Stomach (tissue), 8 donors: ENCODE measurements at regions not wholly inside any gene's neighbourhood (a gene's known extent, or its start where the extent isn't known, plus 50 kb on each side); places are given as distances from the start of the nearest gene placed in this dataset.
A peak's percentile ranks its signal among the peaks of the same experiment; 100 is the strongest.

Experiments used
- DNase-seq, 2 donors: peaks; one replicate each; pipeline versions ENCODE4 v3.0.0 to v3.0.0-alpha.2; 2013 to 2019
- H3K27ac ChIP-seq, 5 donors: fragments of 200-600 bp in 4 of 5; sonication (generic) in 4 of 5; one replicate each; pipeline ENCODE4 v1.5.1; 2013 to 2019; ENCODE audit warnings: mild to moderate bottlenecking in 1 of 5, moderate library complexity in 1 of 5
- H3K27me3 ChIP-seq, 3 donors: fragments of 200-600 bp; sonication (generic); one replicate each; pipeline ENCODE4 v1.5.1; 2017 to 2019; ENCODE audit warnings: mixed run types in 1 of 3
- H3K36me3 ChIP-seq, 4 donors: fragments of 200-600 bp; sonication (generic); 1 replicate in 3 of 4; 2 replicates in 1 of 4; pipeline ENCODE4 v1.5.1; 2016 to 2019
- H3K4me1 ChIP-seq, 4 donors: fragments of 200-600 bp; sonication (generic); one replicate each; pipeline ENCODE4 v1.5.1; 2016 to 2019
- H3K4me3 ChIP-seq, 4 donors: fragments of 200-600 bp; sonication (generic) in 3 of 4; one replicate each; pipeline ENCODE4 v1.5.1; 2016 to 2019; ENCODE audit warnings: mild to moderate bottlenecking in 1 of 4
- H3K9me3 ChIP-seq, 4 donors: fragments of 200-600 bp; sonication (generic); one replicate each; pipeline ENCODE4 v1.5.1; 2016 to 2019
- EP300 ChIP-seq: sonication (generic); formaldehyde crosslinking; IDR thresholded peaks from one replicate; pipeline ENCODE4 v1.6.1; 2017; ENCODE audit warnings: antibody characterized with exemption
- POLR2A ChIP-seq, 4 donors: fragments of 450-650 bp; IDR thresholded peaks; one replicate each; pipeline ENCODE4 v1.6.1; 2016; ENCODE audit warnings: antibody characterized with exemption in 4 of 4, control low read depth in 2 of 4, mild to moderate bottlenecking in 1 of 4, moderate library complexity in 1 of 4
- POLR2AphosphoS5 ChIP-seq, 3 donors: sonication (generic); formaldehyde crosslinking; IDR thresholded peaks; one replicate each; pipeline ENCODE4 v1.6.1; 2016; ENCODE audit warnings: antibody characterized with exemption in 3 of 3
- WGBS, 5 donors: extraction: QIAGEN DNeasy Blood & Tissue Kit in 3 of 5; methylation state at CpG; one replicate each; pipeline versions ENCODE4 v1.1.5 to v1.1.7; 2013 to 2018; 5-methylcytosine and 5-hydroxymethylcytosine counted together
- intact Hi-C: fragments of 100-400 bp; cut with DNase I; formaldehyde crosslinking; loops from one replicate; pipeline ENCODE4 v1.15.1; 2023; ENCODE audit warnings: low total_unique reads
- TF ChIP-seq, protein P1 (sequence below), 7 experiments: fragments of 450-650 bp in 4 of 7; fragments of 200-600 bp in 3 of 7; sonication (generic) in 3 of 7; IDR thresholded peaks; one replicate each; pipeline ENCODE4 v1.5.1; 2016 to 2019; ENCODE audit warnings: antibody characterized with exemption in 7 of 7, control low read depth in 2 of 7, mild to moderate bottlenecking in 1 of 7
- donor health status: healthy with polysubstance abuse.
- donor health status: Bipolar disorder and iron deficiency.
- donor health status: healthy.

DNA sequence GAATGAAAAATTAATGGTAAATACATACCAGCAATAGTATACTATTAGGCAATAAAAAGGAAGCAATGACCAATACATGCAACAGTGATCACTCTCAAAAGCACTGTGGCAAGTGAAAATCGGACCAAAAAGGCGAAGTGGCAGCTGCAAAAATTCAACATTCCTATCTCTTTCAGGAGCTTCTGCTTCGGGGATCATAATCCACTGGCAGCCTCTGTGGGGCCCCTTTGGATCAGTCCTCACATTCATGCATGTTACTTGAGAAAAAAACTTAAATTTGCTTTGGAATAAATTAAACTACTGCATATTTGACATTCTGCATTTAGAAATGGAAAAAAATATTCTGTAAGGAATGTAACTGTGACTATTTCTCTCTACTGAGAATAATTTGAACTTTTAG is 425.6 kb downstream of the NR2F2 start:
- Histone ChIP-seq H3K27ac (no peak overlapping the region), H3K36me3 (no peaks in the 10 kb centered on the region), H3K4me3 (no peak overlapping the region), H3K27me3 (no peaks in the 10 kb centered on the region), H3K4me1 (no peaks in the 10 kb centered on the region), H3K9me3 (no peaks in the 10 kb centered on the region)
- DNase-seq: peak in 1 of 2 donors; percentile 42
- WGBS, 5 donors: 55 to 76% (median 72%) methylated on average over 3 of the region's 3 CpGs
- intact Hi-C loops: no loop called here
- TF ChIP-seq, protein P1, sequence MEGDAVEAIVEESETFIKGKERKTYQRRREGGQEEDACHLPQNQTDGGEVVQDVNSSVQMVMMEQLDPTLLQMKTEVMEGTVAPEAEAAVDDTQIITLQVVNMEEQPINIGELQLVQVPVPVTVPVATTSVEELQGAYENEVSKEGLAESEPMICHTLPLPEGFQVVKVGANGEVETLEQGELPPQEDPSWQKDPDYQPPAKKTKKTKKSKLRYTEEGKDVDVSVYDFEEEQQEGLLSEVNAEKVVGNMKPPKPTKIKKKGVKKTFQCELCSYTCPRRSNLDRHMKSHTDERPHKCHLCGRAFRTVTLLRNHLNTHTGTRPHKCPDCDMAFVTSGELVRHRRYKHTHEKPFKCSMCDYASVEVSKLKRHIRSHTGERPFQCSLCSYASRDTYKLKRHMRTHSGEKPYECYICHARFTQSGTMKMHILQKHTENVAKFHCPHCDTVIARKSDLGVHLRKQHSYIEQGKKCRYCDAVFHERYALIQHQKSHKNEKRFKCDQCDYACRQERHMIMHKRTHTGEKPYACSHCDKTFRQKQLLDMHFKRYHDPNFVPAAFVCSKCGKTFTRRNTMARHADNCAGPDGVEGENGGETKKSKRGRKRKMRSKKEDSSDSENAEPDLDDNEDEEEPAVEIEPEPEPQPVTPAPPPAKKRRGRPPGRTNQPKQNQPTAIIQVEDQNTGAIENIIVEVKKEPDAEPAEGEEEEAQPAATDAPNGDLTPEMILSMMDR (IDR thresholded peaks at IDR 0.05): no peak
- TF ChIP-seq POLR2A (IDR thresholded peaks at IDR 0.05): no peak
- no peak for TF ChIP-seq EP300
- no peak for TF ChIP-seq POLR2AphosphoS5 (IDR thresholded peaks at IDR 0.05)

DNA sequence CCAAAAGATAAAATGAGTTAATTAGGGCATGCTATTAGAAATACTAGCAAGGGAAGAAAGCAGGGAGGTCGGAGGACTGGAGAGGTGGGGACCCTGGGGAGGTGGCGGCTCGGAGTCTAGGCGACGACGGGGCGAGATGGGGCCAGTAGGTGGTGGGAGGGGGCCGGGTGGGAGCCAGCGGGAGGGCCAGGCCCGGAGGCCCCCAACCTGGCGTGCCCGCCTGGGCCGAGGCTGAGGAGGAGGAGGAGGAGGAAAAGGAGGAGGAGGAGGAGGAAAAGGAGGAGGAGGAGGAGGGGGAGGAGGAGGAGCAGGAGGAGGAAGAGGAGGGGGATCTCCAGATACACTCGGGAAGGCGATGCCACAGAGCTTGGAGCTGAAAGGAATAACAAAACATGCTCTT is 426.2 kb downstream of the NR2F2 start:
- Histone ChIP-seq H3K4me1 (no peaks in the 10 kb centered on the region), H3K9me3 (no peaks in the 10 kb centered on the region), H3K27me3 (no peaks in the 10 kb centered on the region), H3K27ac (no peak overlapping the region), H3K36me3 (no peaks in the 10 kb centered on the region), H3K4me3 (no peak overlapping the region)
- 77 to 91% (median 88%) methylated on average over 6 to 15 of the region's 15 CpGs for WGBS, 5 donors
- DNase-seq: no peak
- TF ChIP-seq POLR2A (IDR thresholded peaks at IDR 0.05): no peak
- TF ChIP-seq POLR2AphosphoS5 (IDR thresholded peaks at IDR 0.05): no peak
- TF ChIP-seq, protein P1 (IDR thresholded peaks at IDR 0.05): no peak
- no peak for TF ChIP-seq EP300
- intact Hi-C loops: no loop called here

DNA sequence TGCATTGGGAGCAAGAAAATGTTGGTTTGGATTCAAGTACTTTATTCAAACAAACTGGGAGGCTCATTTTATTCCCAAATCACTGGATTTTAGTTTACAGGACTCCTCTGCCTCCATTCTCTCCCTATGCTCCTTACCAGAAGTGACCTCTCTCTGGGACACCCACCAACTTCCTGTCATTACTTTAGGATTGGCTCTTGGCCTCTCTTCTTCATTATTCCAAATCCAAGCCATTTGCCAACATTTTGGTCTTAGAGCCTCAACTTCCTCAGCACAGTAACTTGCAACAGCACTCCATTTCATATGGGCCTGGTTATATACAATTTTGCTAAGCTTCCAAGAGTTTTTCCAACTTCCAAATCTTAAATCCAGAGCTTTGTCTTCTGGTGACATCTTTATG is 432.1 kb downstream of the NR2F2 start:
- DNase-seq: no peak
- H3K9me3 ChIP-seq: no peaks in the 10 kb centered on the region
- no peaks in the 10 kb centered on the region for H3K36me3 ChIP-seq
- intact Hi-C loops: no loop called here
- H3K4me3 ChIP-seq: no peak overlapping the region
- no peak overlapping the region for H3K27ac ChIP-seq
- no peaks in the 10 kb centered on the region for H3K4me1 ChIP-seq
- H3K27me3 ChIP-seq: no peaks in the 10 kb centered on the region
- TF ChIP-seq EP300 (no peak), POLR2AphosphoS5 (IDR thresholded peaks at IDR 0.05) (no peak), POLR2A (IDR thresholded peaks at IDR 0.05) (no peak)

DNA sequence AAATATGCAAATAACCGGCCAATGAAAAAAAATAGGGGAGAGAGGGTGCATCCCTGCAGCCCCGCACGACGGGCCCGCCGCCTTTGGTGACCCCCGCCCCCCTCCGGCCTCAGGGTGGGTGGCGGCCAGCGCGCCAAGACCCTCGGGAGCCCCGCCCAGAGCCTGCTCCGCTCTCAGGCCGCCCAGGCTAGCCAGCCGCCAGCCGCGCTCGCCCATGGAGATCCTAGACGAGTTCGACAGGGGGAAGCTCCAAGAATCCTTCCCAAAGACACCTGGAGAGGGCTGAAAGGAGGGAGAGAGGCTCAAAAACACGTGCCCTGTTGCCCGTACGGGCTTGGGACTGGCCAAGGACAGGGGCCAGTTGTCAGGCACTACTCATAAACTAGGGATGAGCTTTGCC is 434.0 kb downstream of the NR2F2 start:
- intact Hi-C loops: no loop called here
- no peak overlapping the region for H3K27ac ChIP-seq

DNA sequence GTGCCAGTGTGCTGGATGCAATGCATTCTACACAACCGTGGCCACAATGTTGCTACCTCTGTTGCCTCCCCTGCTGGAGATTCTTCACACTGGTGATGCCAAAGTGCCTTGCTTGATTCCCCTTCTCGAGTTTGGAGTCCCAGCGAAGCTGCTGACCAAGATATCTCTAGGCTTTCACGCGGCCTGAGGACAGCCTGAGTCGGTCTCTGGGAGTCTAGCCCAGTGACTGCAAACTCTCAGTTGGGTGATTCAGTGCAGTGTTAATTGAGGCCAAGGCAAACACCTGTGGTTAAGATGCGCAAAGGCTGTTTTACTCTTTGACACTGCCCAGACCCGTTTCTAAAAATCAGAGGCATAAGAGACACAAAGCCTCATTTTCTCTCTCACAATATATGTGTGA is 434.4 kb downstream of the NR2F2 start:
- intact Hi-C loops: no loop called here
- DNase-seq: no peak
- Histone ChIP-seq H3K9me3 (no peaks in the 10 kb centered on the region), H3K27me3 (no peaks in the 10 kb centered on the region), H3K4me1 (no peaks in the 10 kb centered on the region), H3K4me3 (no peak overlapping the region), H3K36me3 (no peaks in the 10 kb centered on the region), H3K27ac (no peak overlapping the region)
- TF ChIP-seq POLR2A (IDR thresholded peaks at IDR 0.05) (no peak), EP300 (no peak), POLR2AphosphoS5 (IDR thresholded peaks at IDR 0.05) (no peak)
- TF ChIP-seq, protein P1 (IDR thresholded peaks at IDR 0.05): no peak
- WGBS, 5 donors: 82 to 90% (median 87%) methylated on average over 5 to 8 of the region's 8 CpGs

More for the DNA sequence above, 434.0 kb downstream of the NR2F2 start:
- Histone ChIP-seq H3K36me3 (no peaks in the 10 kb centered on the region), H3K27me3 (no peaks in the 10 kb centered on the region), H3K4me1 (no peaks in the 10 kb centered on the region), H3K9me3 (no peaks in the 10 kb centered on the region), H3K4me3 (no peak overlapping the region)
- TF ChIP-seq, protein P1 (IDR thresholded peaks at IDR 0.05): no peak
- TF ChIP-seq POLR2AphosphoS5 (IDR thresholded peaks at IDR 0.05) (no peak), EP300 (no peak), POLR2A (IDR thresholded peaks at IDR 0.05) (no peak)
- WGBS, 5 donors: 86 to 92% (median 90%) methylated on average over 24 of the region's 24 CpGs
- no peak for DNase-seq
